GM19035 (cell line): ENCODE measurements at regions not wholly inside any gene's neighbourhood (a gene's known extent, or its start where the extent isn't known, plus 50 kb on each side); places are given as distances from the start of the nearest gene placed in this dataset.

Experiments
- ATAC-seq: cut with Tn5 transposase; IDR thresholded peaks from one replicate; pipeline ENCODE4 v1.9.1; 2021; ENCODE audit not compliant: unreplicated experiment

DNA sequence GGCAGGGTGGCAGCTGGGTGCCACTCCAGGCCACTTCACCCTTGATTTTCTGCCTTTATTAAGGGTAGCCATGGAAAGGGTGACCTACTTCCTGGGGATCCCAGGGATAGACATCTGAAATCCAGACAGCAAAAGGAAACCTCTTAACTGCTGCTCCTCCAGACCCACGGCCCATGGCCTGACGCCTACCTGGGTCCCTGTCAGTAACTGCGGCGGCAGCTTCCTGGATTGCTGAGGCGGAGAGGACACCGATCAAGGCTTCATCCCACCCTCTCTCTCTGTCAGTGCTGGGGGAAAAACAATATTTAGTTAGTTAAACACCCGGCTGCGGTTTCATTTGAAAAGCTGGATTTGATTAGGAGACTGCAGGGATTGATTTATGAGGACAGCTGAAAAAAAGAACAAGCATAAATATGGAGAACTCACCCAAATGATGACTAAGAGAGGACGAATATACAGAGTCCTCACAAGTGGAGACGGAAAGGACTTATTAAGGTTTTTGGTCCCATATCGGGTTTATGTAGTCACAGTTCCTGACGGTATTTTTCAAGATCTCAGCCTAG, 158.7 kb upstream of the KLF4 start:
- ATAC-seq: no peak

DNA sequence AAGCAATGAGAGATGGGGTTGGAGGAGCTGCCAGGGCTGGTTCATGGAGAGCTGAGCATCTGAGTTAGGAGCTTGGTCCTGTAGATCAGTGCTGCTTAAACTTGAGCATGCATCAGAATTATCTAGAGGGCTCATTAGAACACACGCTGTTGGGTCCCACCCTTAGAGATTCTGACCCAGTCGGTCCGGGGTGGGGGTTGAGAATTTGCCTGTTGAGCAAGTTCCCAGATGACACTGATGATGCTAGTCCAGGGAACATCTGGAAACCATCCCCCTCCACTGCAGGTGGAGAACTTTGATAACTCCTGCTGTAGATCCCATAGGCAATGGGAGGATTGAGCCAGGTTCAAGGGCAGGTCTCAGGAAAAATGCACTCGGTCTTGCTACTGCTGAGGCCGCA, 158.0 kb upstream of the KLF4 start:
- ATAC-seq: no peak

DNA sequence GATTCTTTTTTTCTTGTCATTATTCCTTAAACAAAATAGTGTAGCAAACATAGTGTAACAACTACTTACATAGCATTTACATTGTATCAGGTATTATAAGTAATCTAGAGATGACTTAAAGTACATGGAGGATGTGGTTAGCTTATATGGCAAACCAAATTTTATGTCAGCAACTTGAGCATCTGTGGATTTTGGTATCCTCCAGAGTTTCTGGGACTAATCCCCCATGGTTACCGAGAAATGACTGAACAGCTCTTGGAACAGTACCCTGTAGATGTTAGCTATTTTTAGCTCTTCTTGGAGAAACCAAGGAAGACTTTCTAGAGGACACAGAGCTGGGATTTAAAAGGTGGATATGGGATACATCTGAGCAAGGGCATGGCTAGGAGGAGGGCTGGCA, 157.6 kb upstream of the KLF4 start:
- ATAC-seq: no peak

DNA sequence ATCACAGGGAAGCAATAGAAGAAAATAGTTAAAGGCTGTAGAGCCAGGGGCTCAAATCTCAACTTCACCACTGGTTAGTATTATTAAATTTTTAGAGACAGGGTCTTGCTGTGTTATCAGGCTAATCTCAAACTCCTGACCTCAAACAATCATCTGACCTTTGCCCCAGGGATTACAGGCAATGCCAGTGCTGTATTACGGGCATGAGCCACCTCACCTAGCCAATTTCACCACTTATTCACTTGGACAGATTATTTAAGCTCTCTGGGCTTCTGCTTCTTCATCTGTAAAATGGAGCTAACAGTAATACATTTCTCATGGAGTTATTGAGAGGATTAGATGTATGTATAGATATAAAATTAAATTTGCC, 155.9 kb upstream of the KLF4 start:
- no peak for ATAC-seq

DNA sequence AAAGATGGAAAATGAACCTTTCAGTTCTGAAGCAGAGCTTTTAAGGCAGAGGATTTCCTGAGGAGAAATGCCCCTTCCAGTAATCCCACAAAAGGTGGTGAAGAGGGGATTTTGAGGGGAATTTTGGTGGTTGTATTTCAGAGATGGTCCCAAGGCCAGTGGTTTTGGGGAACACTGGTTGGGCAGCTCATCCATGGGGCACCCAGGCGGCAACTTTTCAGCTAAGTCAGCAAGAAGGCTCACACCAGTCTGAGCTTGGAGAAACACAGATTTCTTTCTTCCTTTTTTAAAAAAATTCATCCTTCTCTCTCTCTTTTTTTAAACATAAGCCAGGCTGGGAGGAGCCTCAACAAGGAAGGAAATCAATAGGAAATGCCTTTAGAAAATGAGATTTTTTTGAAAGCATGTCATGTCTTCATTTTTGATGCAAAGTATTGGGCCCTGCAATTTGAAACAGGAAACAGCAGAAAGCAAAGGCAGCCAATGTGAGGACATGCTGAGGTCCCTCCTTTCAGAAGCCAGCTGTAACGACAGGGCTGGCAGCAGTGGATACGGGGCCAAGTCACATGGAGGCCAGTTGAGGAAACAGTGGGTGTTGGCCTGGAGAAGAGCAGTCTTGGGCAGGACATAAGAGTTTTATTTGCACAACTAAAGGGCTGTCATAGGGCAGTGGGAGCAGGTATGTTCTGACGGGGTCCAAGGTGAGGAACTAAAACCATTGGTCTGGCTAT, 155.3 kb upstream of the KLF4 start:
- no peak for ATAC-seq

DNA sequence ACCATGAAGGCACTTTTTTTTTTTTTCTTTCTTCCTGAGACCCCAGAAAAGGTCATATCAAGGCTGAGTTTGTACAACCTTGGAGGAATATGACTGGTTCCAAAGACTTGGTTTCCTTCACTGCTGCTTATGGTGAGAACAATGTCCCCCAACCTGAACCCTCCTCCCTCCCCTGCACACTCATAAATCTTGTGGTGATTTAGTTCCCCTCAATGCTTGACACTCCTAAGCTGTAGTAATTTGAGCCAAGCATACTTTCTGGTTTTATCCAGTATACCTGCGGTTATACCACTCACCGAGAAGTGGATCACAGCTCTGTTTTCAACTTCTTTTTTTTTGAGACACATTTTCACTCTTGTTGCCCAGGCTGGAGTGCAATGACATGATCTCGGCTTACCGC, 149.9 kb upstream of the KLF4 start:
- no peak for ATAC-seq

DNA sequence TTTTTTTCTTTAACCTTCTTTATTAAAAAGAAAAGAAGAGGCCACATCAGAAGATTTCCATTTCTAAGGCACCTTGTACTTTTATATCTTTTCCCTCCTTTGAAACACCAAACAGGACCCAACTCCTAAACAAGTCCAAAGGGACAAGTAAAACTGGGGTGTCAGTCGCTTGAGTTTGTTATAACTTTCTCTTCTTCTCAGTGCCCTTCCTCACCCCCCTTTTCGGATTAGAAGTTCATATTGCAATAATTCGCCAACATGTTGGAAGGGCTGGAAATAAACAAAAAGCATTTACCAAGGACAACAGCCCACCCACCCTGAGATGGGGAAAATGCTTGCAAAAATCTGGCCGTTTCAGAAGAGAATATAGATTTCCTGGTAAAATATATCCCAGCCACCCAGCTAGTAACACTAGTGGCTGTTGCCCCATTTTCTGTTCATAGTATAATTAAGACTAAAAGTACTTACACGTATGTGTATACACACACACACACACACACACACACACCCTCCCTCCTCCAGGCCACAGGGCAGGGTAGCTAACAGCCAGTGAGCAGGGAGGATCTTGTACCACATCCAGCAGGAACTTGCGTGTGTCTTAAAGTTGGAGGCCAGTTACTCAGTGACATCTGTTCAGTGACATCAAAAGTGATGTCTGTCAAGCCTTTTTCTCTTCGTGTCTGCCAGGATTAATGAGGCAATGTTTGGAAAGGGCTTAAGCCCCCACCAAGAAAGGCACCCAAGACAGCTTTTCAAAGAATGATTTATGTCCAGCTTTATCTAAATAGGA, 149.1 kb upstream of the KLF4 start:
- no peak for ATAC-seq

DNA sequence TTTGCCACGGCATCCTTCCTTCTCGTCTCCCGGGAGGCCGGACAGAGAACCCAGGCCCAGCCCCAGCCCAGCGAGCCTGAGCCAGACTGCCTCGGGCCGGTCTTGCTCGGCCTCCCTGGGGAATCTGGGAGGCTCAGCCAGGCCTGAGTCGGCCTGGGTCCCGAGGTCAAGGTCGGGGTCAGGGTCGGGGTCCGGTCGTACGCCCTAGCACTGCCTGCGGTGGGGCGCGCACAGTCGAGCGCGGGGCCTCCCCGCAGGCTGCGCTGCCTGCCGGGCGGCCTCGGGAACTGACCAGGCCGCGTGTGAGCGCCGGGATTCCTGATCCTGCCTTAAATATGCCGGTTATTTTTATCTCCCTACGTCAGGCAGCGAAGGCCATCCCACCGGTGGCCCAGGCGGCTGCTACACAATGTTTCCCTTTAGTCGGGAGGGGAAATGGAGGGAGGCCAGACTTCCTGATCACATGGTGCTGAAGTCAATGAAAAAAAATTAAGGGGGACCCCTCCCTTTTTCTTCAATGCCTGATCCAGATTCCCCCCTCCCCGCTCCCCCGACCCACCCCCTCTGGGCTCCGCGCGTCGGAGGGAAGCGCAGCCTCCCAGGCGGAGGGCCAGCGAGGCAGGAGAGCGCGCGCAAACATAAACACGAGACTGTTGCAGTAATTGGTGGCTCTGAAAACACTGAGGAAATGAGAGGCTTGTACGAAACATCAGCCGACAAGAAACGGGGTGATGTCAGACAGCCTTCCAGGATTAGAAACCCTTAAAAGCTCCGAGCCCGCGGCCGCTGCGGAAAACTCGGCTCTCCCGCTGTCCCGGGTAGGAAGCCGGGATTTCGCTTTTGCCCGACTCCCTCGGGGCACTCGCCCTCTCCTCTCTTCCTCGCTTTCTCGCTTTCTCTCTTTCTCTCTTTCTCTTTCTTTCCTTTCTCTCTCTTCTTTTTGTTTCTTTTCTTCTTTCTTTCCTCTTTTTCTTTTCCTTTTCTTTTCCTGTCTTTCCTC, 148.2 kb upstream of the KLF4 start:
- no peak for ATAC-seq

DNA sequence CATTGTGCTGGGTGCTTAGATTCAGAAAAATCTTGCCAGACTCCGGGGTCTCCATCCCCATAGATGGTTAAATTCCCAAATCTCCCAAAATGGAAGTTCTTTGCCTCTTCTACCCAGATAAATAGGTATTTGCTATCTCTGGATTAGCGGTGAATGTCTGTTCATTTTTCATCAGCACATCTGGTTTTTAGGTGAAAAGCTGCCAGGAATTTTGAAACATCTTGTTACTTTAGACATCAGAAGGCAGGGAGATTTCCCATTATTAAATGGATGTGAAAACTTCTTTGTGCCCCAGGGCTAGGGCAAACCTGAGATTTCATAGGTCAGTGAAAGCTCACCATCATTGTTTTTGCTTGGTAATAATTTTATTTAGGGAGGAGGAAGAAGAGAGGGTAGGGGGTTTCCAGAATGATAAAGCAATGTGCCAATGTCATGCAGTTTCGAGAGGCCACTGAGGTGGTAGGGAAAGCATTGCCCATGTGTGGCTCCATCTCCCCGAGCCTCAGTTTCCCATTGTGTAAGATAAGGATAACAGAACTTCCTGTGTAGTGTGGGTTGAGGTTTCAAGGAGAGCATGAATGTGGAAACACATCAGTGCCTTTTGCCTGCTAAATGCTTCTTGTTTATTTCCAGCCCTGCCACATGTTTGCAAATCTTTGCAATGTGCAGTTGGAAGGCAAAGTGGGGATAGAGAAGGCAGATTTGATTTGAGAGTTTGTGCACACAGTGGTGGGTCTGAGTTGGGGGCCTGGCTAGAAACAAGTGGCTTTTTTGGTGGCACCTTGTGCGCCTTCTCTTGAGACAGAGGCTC, 147.2 kb upstream of the KLF4 start:
- no peak for ATAC-seq

DNA sequence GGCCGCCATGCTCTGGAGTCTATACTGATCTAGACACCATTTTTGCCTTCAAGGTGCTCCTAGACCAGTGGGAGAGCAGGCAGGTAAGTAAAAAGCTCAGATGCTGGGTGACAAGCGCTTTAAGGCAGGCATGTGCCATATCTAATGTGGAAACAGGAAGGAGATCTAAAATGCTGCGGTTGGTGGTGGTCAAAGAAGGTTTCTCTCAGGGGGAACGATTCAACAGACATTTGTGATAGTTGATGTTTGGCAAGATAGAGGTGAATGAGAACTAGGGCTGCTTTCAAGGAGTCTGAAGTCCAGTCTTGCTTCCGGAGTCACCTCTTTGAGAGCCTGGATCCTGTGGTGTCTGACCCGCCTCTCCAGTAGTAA, 146.2 kb upstream of the KLF4 start:
- ATAC-seq: no peak

DNA sequence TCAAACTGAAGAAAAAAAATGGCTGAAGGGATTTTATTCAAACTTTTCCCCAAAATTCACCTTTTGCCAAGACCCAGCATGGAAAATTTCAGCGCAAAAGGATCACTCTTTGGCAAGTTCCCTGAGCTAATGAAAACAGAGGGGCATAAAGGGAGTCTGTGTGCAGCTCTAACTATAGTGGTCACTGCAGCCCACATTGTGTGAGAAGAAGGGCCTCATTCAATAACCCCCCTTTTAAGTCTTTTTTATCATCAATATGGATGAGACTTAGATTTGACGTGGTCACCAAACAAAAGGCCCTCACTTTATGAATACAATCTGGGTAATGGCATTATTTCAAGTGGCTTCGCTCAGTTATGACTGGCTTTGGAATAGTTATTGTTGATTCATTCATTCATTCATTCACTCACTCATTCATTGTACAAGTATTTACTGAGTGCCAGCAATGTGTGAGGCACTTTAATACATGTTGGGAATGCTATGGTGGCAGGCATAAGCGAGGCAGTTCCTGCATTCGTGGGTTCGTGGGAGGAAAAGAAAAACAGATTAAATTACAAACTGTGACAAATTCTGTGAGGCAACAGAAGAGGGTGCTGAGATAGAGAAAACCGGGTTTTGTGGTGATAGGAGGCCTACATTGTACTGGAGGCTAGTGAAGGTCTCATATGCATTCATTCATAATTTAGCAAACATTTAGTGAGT, 145.7 kb upstream of the KLF4 start:
- no peak for ATAC-seq

DNA sequence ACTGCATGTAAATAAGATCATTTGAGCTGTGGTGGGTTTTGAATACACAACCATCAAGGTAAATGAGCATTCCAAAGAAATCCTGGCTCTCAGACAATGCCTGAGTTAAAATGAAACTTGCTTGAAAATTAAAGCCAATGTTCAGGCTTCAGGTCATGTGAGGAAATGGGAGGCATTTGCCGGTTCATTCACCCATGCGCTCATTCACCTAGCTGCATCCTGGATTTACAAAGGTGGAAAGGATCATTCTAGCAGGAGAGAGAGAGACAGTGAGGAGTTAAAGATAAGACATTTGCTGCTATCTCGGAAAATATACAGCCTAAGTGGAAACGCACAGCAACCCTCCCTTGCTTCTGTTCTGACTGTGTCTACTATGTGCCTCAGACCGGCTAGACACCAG, 143.8 kb upstream of the KLF4 start:
- ATAC-seq: no peak

DNA sequence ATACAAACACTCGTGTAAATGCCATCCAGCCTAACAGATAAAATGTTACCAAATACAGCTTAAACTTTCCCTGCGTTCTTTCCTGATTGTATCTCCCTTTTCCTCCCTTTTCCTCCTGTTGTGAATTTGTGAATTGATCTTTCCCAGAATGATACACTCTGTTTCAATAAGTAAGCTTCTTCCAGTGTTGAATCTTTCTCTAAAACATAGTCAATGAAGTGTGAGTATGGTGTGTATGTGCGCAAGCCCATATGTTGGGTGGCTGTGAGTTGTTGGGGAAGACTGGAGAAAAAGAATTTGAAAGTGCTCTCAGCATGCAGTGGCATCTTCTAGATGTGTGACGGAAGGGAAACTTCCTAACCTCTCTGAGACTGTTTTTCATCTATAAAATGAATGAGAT, 143.1 kb upstream of the KLF4 start:
- ATAC-seq: no peak

DNA sequence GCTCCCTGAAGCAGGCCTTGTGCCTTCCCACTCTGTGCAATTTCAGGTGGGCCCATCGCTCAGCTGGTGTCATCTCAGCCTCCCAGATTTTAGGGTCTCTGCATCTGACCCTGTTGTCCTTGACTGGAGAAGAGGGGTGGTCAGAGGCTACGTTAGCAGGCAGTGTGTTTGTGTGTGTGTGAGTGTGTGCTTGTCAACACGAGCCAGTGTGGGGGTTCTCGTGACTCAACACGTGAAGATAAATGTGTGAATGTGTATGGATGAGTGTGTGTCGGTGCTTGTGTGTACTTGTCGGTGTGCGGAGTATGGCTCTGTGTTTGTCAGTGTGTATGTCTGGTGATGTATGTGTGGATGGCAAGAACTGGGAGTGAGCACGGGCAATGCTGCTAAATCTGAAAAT, 142.6 kb upstream of the KLF4 start:
- no peak for ATAC-seq

DNA sequence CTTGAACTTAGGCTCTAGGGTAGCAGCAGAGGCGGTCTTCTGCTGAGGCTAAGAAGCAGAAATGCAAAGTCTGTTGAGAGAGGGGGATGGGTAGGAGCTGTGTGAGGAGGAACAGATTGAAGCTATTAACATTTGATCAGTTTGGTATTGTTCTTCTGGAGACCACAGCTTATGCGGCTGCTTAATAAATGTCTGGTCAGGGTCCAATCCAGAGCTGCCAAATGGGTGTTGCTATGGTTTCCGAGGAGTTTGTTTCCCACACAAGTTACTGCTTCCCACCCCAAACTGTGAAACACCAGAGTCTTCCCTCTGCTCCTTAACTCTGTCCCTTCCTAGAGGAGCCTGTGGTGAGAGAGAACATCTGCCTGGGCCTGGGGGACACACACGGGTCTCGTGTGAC, 142.2 kb upstream of the KLF4 start:
- no peak for ATAC-seq

DNA sequence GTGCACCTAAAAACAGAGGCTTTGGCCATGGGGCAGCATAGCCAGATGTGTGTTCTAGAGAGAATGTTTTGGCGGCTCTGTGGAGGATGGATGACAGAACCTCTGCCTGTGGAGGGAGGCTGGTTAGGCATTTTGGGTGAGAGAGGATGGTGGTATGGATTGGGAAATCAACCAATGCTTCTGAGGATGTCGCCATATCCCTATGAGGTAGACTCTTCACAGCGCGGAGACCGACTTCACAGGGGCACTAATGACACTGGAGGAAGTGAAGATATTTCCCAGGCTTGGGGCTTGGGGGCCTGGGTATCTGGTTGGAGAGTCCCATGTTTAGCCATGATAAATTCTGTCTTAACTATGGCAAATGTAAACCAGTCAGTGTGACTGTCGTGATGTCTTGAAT, 140.6 kb upstream of the KLF4 start:
- ATAC-seq: no peak

DNA sequence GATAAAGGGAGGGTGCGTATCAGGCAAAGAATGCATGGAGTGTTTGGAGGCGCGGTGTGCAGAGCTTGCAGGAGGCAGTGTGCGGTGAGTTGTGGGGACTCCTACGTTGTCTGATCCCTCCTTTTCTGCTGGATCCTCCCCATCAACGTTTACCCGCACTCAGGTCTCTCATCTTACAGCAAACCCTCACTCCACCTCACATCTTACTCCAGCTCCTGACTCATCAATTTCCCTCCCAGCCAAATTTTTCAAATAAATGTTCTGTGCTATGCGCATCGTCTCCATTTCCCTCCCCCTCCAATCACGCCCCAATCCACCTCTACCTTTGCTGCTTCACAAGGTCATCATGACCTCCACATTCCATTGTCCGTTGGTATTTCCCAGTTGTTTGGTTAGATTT, 138.9 kb upstream of the KLF4 start:
- ATAC-seq: no peak

DNA sequence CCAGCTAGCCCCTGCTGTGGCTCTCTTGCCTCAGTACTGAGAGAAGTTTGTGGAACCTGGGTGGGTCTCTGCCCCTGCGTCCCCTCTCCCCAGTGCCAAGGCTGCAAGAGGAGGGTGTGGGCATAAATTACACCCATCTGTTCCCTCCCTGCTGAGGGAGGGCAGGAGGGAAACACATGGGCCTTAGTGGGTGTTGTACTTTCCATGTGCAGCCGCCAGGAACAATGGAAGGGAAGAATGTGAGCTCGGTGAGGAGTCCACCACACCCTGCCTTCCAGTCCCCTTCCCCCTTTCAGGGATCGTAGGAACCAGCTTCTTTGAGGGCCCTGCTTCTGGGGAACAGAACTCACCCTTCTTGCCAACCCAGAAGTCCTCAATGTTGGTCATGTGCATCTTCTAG, 138.2 kb upstream of the KLF4 start:
- no peak for ATAC-seq

DNA sequence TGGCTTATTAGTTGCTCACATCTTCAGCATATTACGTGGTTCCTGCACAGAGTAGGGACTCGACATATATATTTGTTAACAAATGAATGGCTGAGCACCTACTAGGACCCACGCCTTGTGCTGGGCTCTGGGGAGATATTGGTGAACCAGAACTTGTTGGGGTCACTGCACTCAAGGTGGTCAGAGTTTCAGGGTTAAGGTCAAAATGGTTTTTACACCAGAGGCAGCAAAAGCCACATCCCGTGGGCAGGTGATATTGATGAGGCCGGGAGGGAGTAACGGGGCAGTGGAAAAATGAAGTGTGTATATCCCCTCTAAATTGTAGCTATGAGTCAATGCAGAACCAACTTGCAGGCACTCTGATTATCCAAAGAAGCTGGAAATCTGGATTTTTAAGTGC, 136.5 kb upstream of the KLF4 start:
- ATAC-seq: no peak
